Occipital lobe (tissue), 1 donor: ENCODE measurements at regions not wholly inside any gene's neighbourhood (a gene's known extent, or its start where the extent isn't known, plus 50 kb on each side); places are given as distances from the start of the nearest gene placed in this dataset.
A peak's percentile ranks its signal among the peaks of the same experiment; 100 is the strongest.

ENCODE experiments used
- DNase-seq: peaks from one replicate; lab custom pipeline; 2025; lab: John Stamatoyannopoulos, UW

- no peak for DNase-seq
Measured at GRCh38 chr2:155810411-155810810, 522.1 kb downstream of the NR4A2 start.

GRCh38 chr2:155802888-155803287, 529.6 kb downstream of the NR4A2 start:
- no peak for DNase-seq

GRCh38 chr2:155792666-155793065, 539.9 kb downstream of the NR4A2 start:
- no peak for DNase-seq

- DNase-seq = no peak
Measured at GRCh38 chr2:155770516-155770915, 562.0 kb downstream of the NR4A2 start.

DNA sequence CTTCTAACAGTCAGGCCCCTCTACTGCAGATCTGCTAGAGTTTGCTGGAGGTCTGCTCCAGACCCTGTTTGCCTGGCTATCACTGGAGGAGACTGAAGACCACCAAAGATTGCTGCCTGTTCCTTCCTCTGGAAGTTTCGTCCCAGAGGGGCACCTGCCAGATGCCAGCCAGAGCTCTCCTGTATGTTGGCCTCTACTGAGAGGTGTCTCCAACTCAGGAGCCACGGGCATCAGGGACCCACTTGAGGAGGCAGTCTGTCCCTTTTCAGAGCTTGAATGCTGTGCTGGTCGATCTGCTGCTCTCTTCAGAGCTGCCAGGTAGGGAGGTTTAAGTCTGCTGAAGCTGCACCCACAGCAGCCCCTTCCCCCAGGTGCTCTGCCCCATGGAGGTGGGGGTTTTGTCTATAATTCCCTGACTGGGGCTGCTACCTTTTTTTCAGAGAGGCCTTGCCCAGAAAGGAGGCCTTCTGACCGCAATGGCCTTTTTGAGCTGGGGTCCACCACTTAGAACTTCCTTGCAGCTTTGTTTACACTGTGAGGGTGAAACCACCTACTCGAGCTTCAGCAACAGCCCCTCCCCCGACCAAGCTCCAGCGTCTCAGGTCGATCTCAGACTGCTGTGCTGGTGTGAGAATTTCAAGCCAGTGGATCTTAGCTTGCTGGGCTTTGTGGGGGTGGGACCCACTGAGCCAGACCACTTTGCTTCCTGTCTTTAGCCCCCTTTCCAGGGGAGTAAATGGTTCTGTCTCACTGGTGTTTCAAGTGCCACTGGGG, 566.0 kb downstream of the NR4A2 start:
- no peak for DNase-seq

DNA sequence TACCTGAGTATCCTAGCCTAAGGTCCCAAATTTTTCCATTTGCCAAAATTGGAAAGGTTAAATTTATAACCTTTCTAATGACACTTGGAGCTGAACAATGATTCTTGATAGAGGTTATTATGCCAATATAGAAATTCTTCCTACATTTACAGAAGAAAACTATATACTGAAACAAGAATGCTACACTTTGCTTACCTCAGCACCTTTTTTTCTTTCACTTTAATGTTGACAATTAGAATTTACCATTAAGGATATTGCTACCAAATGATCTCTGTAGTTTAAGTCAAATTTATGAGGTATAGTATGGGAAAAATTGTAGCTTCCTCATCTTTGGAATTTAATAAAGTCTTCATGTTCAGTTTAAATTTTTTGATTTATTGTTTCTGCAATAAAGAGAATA, 577.0 kb downstream of the NR4A2 start:
- no peak for DNase-seq

DNA sequence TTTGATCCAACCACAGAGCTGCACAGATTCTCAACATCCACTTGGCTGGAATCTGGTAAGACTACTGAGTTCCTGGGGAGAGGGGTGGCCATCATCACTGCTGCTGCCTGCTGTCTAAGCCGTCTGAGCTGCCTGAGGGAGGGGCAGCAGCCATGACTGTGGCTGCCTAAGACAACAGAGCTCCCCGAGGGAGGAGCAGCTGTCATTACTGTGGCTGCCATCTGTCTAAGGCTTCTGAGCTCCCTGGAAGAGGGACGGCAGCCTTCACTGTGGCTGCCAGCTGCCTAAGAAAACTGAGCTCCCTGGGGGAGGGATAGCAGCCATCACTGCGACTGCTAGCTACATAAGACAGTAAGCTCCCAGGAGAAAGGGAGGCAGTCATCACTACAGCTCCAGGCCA, 584.4 kb downstream of the NR4A2 start:
- DNase-seq = no peak

GRCh38 chr2:155747531-155747930, 585.0 kb downstream of the NR4A2 start:
- no peak for DNase-seq

DNA sequence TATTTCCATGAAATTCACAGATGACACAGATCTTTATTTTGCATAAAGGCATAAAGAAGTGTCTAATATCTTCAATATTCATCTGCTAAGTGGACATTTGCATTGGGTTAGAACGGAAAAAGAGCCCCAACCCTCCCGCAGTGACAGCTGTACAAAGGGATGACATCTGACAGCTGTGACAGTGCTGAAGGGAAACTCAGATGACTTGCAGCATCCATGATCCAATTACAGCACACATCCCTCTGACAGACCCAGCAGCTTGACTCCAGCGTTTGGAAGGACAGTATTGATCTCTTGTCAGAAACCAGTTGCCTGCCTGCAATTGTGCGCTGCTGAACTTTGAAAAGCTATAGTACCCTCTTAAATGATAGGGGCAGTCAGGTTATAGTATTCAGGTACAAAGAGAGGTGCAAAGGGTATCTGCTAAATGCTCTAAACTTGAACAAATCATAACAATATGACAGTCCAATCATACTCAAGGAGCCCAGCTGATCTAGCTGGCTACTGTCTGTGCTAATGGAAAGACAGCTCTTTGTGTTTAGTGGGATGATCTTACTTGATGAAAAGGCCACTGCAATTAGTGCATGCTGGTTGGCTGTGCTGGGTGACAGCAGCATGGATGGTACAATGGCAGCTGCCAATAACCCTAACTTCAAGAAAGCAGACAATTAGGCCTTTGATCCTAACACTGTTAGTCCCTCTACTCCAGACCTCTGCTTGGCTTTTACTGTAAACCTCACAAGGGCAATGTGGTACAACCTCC, 599.2 kb downstream of the NR4A2 start:
- DNase-seq = peak; percentile 14

GRCh38 chr2:155730804-155731203, 601.7 kb downstream of the NR4A2 start:
- DNase-seq = no peak

GRCh38 chr2:155727187-155727895, 605.2 kb downstream of the NR4A2 start:
- no peak for DNase-seq

- no peak for DNase-seq
Measured at GRCh38 chr2:155722290-155722689, 610.2 kb downstream of the NR4A2 start.

DNA sequence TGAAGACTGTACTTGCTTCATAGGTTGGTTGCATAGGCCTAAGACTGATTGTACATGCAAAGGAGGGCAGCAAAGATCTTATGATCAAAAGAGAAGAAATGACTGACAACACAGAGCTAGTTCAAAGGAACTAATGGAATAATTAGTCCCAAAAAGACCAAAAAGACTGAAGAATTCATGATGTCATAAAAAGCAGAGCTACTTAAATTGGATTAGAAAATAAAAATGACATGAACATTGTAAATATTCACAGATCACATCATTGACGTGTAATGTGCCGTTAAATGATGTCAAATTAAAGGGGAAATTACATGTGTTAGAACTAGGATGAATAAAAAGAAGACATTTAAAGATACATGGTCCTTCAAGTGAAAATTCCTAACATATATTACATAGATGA, 616.8 kb downstream of the NR4A2 start:
- no peak for DNase-seq

DNA sequence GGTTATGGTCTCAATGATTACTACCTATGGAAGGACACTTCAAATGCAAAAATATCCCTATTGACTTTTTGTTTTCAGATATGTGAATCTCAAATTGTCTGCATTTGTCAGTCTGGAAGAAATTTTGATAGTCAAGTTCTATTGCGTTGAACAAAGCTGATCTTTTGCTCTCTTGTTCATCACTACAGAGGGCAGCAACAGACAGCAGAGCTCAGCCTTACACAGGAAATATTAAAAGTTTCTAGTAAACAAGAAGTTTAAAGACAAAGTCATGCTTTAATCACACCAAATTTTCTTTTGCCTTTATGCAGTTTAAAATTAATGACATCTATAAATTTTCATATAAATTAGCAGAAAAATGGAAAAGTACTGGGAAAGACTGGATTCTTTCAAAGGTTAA, 617.5 kb downstream of the NR4A2 start:
- no peak for DNase-seq

GRCh38 chr2:155708071-155708470, 624.5 kb downstream of the NR4A2 start:
- no peak for DNase-seq

- no peak for DNase-seq
Measured at GRCh38 chr2:155703917-155704316, 628.6 kb downstream of the NR4A2 start.

GRCh38 chr2:155703048-155703447, 629.5 kb downstream of the NR4A2 start:
- DNase-seq = no peak

DNA sequence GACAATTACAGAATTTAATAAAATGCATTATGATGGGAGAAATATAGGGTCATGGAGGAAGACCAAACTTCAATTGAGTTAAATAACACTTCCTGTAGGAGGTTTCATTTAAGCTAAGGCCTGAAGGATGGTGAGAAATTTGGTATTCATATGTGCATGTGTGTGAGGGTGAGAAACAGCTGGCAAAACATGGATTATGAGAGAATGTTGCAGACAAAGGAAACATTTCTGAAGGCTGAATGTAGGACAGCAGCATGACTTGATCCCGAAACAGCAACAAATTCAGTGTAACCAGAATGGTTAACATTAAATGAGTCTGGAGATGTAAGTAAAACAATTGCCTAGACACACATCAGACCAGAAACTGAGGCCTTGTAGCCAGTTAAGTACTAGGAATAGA, 630.8 kb downstream of the NR4A2 start:
- no peak for DNase-seq

DNA sequence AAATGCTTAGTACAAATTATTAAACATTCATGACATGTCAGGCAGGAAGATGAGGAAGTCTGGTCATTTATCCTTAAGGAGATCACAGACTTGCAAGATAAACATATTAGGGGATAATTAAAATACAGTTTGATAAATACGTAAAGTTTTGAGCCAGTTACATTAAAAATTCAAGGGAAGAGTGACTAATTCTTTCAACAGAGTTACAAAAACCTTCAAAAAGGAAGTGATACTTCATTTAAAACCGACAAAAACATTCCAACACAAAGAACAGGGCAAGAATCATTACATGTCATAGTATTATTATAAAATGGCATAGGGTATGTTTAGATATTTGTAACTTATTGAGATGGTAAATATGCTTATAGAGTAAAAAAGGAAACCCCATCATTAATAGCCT, 636.0 kb downstream of the NR4A2 start:
- DNase-seq = no peak

GRCh38 chr2:155695505-155695904, 637.0 kb downstream of the NR4A2 start:
- no peak for DNase-seq

DNA sequence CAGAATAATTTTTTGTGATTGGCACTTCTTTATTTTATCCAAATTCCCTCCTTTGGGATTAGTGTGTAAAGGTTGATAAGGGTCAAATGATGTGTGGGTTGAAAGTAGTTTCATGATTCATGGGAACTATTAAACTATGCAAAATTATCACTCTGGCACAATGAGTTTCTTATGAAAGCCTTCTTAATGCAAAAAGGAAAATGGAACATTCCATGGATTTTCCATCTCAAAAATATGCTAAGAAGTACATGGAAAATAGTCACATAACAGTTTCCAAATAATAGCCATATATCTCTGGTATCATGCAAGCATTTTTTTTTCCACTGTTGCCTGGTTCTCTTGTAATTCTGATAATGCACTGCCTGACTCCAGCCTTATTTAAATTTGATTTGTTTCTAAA, 639.7 kb downstream of the NR4A2 start:
- DNase-seq = no peak

DNA sequence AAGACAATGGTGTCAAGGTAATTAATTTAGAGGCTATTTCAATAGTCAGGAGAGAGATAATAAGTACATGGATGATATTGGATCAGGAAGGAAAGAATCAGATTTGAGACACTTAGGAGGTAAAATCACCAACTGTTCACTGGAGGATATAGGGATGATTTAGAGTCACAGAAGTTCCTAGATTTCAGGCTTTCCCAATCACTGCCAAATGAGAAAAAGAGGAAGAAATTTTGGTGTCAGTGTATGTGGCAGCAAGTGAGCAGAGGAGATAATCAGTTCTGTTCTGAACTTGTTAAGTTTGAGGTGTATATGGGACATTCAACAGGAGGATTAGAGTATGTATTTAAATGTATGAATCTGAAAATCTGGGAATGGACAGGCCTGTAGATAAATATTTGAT, 640.4 kb downstream of the NR4A2 start:
- DNase-seq = no peak
